ENCODE measurements at regions not wholly inside any gene's neighbourhood (a gene's known extent, or its start where the extent isn't known, plus 50 kb on each side); places are given as distances from the start of the nearest gene placed in this dataset.

GRCh38 chr12:83659321-83659720 lies 972.6 kb downstream of the TMTC2 start:
- TF ChIP-seq, protein P1, sequence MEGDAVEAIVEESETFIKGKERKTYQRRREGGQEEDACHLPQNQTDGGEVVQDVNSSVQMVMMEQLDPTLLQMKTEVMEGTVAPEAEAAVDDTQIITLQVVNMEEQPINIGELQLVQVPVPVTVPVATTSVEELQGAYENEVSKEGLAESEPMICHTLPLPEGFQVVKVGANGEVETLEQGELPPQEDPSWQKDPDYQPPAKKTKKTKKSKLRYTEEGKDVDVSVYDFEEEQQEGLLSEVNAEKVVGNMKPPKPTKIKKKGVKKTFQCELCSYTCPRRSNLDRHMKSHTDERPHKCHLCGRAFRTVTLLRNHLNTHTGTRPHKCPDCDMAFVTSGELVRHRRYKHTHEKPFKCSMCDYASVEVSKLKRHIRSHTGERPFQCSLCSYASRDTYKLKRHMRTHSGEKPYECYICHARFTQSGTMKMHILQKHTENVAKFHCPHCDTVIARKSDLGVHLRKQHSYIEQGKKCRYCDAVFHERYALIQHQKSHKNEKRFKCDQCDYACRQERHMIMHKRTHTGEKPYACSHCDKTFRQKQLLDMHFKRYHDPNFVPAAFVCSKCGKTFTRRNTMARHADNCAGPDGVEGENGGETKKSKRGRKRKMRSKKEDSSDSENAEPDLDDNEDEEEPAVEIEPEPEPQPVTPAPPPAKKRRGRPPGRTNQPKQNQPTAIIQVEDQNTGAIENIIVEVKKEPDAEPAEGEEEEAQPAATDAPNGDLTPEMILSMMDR (IDR thresholded peaks at IDR 0.05) = no peak
- TF ChIP-seq POLR2A (IDR thresholded peaks at IDR 0.05) = no peak
